GM19193 (cell line): ENCODE measurements at regions not wholly inside any gene's neighbourhood (a gene's known extent, or its start where the extent isn't known, plus 50 kb on each side); places are given as distances from the start of the nearest gene placed in this dataset.

Source experiments
- POLR2A ChIP-seq: IDR thresholded peaks from 4 replicates; pipeline ENCODE4 v1.6.1; 2011; ENCODE audit not compliant: insufficient read depth, insufficient read length; ENCODE audit errors: extremely low read depth

- no peak for TF ChIP-seq POLR2A
These were observed 572.7 kb upstream of the ATP2B1 start for GRCh38 chr12:90281154-90281868.

GRCh38 chr12:90280564-90281058 is 572.0 kb upstream of the ATP2B1 start:
- no peak for TF ChIP-seq POLR2A

- TF ChIP-seq POLR2A: no peak
These were observed 571.4 kb upstream of the ATP2B1 start for GRCh38 chr12:90280033-90280432.

GRCh38 chr12:90275088-90275487 is 566.5 kb upstream of the ATP2B1 start:
- TF ChIP-seq POLR2A: no peak

GRCh38 chr12:90274407-90274806 is 565.8 kb upstream of the ATP2B1 start:
- no peak for TF ChIP-seq POLR2A

- TF ChIP-seq POLR2A: no peak
These were observed 559.9 kb upstream of the ATP2B1 start for GRCh38 chr12:90268574-90268973.

- no peak for TF ChIP-seq POLR2A
These were observed 553.6 kb upstream of the ATP2B1 start for GRCh38 chr12:90262251-90262650.

GRCh38 chr12:90261283-90261682 is 552.6 kb upstream of the ATP2B1 start:
- no peak for TF ChIP-seq POLR2A

GRCh38 chr12:90260136-90260535 is 551.5 kb upstream of the ATP2B1 start:
- TF ChIP-seq POLR2A: no peak

- TF ChIP-seq POLR2A: no peak
These were observed 549.4 kb upstream of the ATP2B1 start for GRCh38 chr12:90257927-90258624.

GRCh38 chr12:90254796-90255195 is 546.2 kb upstream of the ATP2B1 start:
- no peak for TF ChIP-seq POLR2A

- no peak for TF ChIP-seq POLR2A
These were observed 545.1 kb upstream of the ATP2B1 start for GRCh38 chr12:90253674-90254181.

- no peak for TF ChIP-seq POLR2A
These were observed 544.5 kb upstream of the ATP2B1 start for GRCh38 chr12:90253136-90253535.

GRCh38 chr12:90250766-90251165 is 542.1 kb upstream of the ATP2B1 start:
- TF ChIP-seq POLR2A: no peak

GRCh38 chr12:90250042-90250441 is 541.4 kb upstream of the ATP2B1 start:
- no peak for TF ChIP-seq POLR2A

GRCh38 chr12:90246688-90247087 is 538.0 kb upstream of the ATP2B1 start:
- TF ChIP-seq POLR2A: no peak
